ENCODE measurements at regions not wholly inside any gene's neighbourhood (a gene's known extent, or its start where the extent isn't known, plus 50 kb on each side); places are given as distances from the start of the nearest gene placed in this dataset.

GRCh38 chr3:34582055-34582454, 783.6 kb downstream of the PDCD6IP start:
- no peaks in the 10 kb centered on the region for H3K4me1 ChIP-seq (ENCODE audit: low read depth, poor library complexity, severe bottlenecking)
- no peak overlapping the region for H3K4me3 ChIP-seq (IDR thresholded peaks at IDR 0.05; ENCODE audit: insufficient read depth, low read depth, low read length)
- no peak overlapping the region for H3K9ac ChIP-seq
- no peak overlapping the region for H3K27ac ChIP-seq
- H3K27me3 ChIP-seq (ENCODE audit: insufficient read depth, low read depth), result no peaks in the 10 kb centered on the region
- H3K36me3 ChIP-seq (ENCODE audit: insufficient read depth), result no peaks in the 10 kb centered on the region
- no peak overlapping the region for H3K4me2 ChIP-seq
- TF ChIP-seq, protein P1, sequence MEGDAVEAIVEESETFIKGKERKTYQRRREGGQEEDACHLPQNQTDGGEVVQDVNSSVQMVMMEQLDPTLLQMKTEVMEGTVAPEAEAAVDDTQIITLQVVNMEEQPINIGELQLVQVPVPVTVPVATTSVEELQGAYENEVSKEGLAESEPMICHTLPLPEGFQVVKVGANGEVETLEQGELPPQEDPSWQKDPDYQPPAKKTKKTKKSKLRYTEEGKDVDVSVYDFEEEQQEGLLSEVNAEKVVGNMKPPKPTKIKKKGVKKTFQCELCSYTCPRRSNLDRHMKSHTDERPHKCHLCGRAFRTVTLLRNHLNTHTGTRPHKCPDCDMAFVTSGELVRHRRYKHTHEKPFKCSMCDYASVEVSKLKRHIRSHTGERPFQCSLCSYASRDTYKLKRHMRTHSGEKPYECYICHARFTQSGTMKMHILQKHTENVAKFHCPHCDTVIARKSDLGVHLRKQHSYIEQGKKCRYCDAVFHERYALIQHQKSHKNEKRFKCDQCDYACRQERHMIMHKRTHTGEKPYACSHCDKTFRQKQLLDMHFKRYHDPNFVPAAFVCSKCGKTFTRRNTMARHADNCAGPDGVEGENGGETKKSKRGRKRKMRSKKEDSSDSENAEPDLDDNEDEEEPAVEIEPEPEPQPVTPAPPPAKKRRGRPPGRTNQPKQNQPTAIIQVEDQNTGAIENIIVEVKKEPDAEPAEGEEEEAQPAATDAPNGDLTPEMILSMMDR (conservative IDR thresholded peaks at IDR 0.05; ENCODE audit: low read depth, low read length), result no peak
- H2AFZ ChIP-seq (ENCODE audit: low read depth), result no peak overlapping the region
- no peaks in the 10 kb centered on the region for H4K20me1 ChIP-seq (ENCODE audit: insufficient read depth)
- H3K79me2 ChIP-seq (ENCODE audit: insufficient read depth, low read depth), result no peaks in the 10 kb centered on the region

DNA sequence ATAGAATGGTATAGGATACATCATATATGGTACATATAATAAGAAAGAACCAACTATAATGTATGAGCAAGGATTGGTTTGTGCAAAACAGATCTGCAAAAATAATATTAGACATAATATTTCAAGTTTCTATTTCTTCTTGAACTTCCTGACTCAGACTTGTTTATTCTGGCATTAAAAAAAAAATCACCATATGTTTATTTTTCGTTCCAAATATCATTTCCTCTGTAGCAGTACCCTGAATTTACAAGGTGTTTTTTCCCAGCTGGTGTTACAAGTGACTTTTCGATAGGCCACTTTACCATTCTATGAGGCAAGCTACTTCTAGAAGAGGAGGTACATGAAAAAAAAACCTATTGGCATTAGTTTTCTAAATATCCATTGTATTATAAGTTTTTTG, 785.0 kb downstream of the PDCD6IP start:
- no peak overlapping the region for H3K27ac ChIP-seq
- H3K4me1 ChIP-seq (ENCODE audit: low read depth, poor library complexity, severe bottlenecking), result no peaks in the 10 kb centered on the region
- TF ChIP-seq, protein P1 (conservative IDR thresholded peaks at IDR 0.05; ENCODE audit: low read depth, low read length), result no peak

GRCh38 chr3:34584971-34585370, 786.5 kb downstream of the PDCD6IP start:
- no peaks in the 10 kb centered on the region for H4K20me1 ChIP-seq (ENCODE audit: insufficient read depth)
- no peak overlapping the region for H3K4me2 ChIP-seq
- no peak overlapping the region for H3K4me3 ChIP-seq (IDR thresholded peaks at IDR 0.05; ENCODE audit: insufficient read depth, low read depth, low read length)
- H3K79me2 ChIP-seq (ENCODE audit: insufficient read depth, low read depth), result no peaks in the 10 kb centered on the region
- H3K36me3 ChIP-seq (ENCODE audit: insufficient read depth), result no peaks in the 10 kb centered on the region
- H3K9ac ChIP-seq, result no peak overlapping the region
- no peak overlapping the region for H3K27ac ChIP-seq
- TF ChIP-seq, protein P1 (conservative IDR thresholded peaks at IDR 0.05; ENCODE audit: low read depth, low read length), result no peak
- H2AFZ ChIP-seq (ENCODE audit: low read depth), result no peak overlapping the region
- H3K27me3 ChIP-seq (ENCODE audit: insufficient read depth, low read depth), result no peaks in the 10 kb centered on the region
- H3K4me1 ChIP-seq (ENCODE audit: low read depth, poor library complexity, severe bottlenecking), result no peaks in the 10 kb centered on the region

More for the DNA sequence above, 785.0 kb downstream of the PDCD6IP start:
- Histone ChIP-seq H3K79me2 (ENCODE audit: insufficient read depth, low read depth) (no peaks in the 10 kb centered on the region), H2AFZ (ENCODE audit: low read depth) (no peak overlapping the region), H3K36me3 (ENCODE audit: insufficient read depth) (no peaks in the 10 kb centered on the region), H3K4me3 (IDR thresholded peaks at IDR 0.05; ENCODE audit: insufficient read depth, low read depth, low read length) (no peak overlapping the region), H3K27me3 (ENCODE audit: insufficient read depth, low read depth) (no peaks in the 10 kb centered on the region), H3K4me2 (no peak overlapping the region), H3K9ac (no peak overlapping the region), H4K20me1 (ENCODE audit: insufficient read depth) (no peaks in the 10 kb centered on the region)

DNA sequence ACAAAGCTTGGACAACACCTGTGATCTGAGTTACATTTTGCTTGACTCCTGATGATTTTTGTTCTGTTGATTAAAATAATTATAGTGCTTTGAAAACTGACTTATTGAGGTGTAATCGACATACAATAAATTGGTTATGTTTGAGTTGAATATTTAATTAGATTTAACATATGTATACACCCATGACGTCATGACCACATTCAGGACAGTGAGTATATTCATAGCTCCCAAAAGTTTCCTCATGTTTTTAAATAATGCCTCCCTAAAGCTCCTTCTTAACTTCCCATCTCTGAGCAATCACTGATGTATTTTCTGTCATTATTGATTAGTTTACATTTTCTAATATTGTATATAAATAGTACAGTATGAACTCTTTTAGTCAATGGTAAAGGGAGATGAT, 801.2 kb downstream of the PDCD6IP start:
- TF ChIP-seq, protein P1 (conservative IDR thresholded peaks at IDR 0.05; ENCODE audit: low read depth, low read length), result no peak
- H3K27ac ChIP-seq, result no peak overlapping the region
- H3K9ac ChIP-seq, result no peak overlapping the region
- H4K20me1 ChIP-seq (ENCODE audit: insufficient read depth), result no peaks in the 10 kb centered on the region
- no peak overlapping the region for H2AFZ ChIP-seq (ENCODE audit: low read depth)
- H3K4me2 ChIP-seq, result no peak overlapping the region
- H3K4me3 ChIP-seq (IDR thresholded peaks at IDR 0.05; ENCODE audit: insufficient read depth, low read depth, low read length), result no peak overlapping the region
- no peaks in the 10 kb centered on the region for H3K27me3 ChIP-seq (ENCODE audit: insufficient read depth, low read depth)
- no peaks in the 10 kb centered on the region for H3K4me1 ChIP-seq (ENCODE audit: low read depth, poor library complexity, severe bottlenecking)
- no peaks in the 10 kb centered on the region for H3K36me3 ChIP-seq (ENCODE audit: insufficient read depth)
- no peaks in the 10 kb centered on the region for H3K79me2 ChIP-seq (ENCODE audit: insufficient read depth, low read depth)

Measured in KMS-11 (cell line).